Cardiac muscle cell (in vitro differentiated cells and primary cell): ENCODE measurements at regions not wholly inside any gene's neighbourhood (a gene's known extent, or its start where the extent isn't known, plus 50 kb on each side); places are given as distances from the start of the nearest gene placed in this dataset.

ENCODE experiments used
- DNase-seq, 2 donors: peaks; one replicate each; pipeline versions ENCODE4 v3.0.0 to v3.0.0-alpha.2; 2010 to 2017; ENCODE audit warnings: low read depth in 1 of 2, low spot score in 1 of 2
- H3K27ac ChIP-seq: fragments of 200-600 bp; sonication (generic); 2 replicates; pipeline ENCODE4 v1.5.1; 2016
- H3K27me3 ChIP-seq: fragments of 200-600 bp; sonication (generic); 2 replicates; pipeline ENCODE4 v1.6.0; 2016; ENCODE audit warnings: control low read depth
- H3K36me3 ChIP-seq: fragments of 200-600 bp; sonication (generic); 2 replicates; pipeline ENCODE4 v1.5.1; 2016; ENCODE audit warnings: control low read depth
- H3K4me1 ChIP-seq: fragments of 200-600 bp; sonication (generic); 2 replicates; pipeline ENCODE4 v1.8.1; 2017; ENCODE audit warnings: low read depth, mild to moderate bottlenecking, mixed run types
- H3K4me3 ChIP-seq: fragments of 200-600 bp; sonication (generic); 2 replicates; pipeline ENCODE4 v1.5.1; 2016; ENCODE audit warnings: mild to moderate bottlenecking
- H3K9me3 ChIP-seq: fragments of 200-600 bp; sonication (generic); 2 replicates; pipeline ENCODE4 v1.5.1; 2017; ENCODE audit warnings: low read depth, mild to moderate bottlenecking, control low read depth
- CTCF ChIP-seq: IDR thresholded peaks from 2 replicates; pipeline ENCODE4 v1.5.1; 2012; ENCODE audit warnings: low read depth, mild to moderate bottlenecking, low read length

GRCh38 chr6:145507239-145507638 lies 228.1 kb downstream of the EPM2A start:
- Histone ChIP-seq H3K36me3 (no peaks in the 10 kb centered on the region), H3K27ac (no peak overlapping the region), H3K27me3 (no peaks in the 10 kb centered on the region), H3K4me3 (no peak overlapping the region), H3K9me3 (no peaks in the 10 kb centered on the region), H3K4me1 (no peaks in the 10 kb centered on the region)
- DNase-seq, result no peak
- TF ChIP-seq CTCF, result no peak

- peak; percentile 15 for TF ChIP-seq CTCF
- Histone ChIP-seq H3K4me3 (no peak overlapping the region), H3K27me3 (no peaks in the 10 kb centered on the region), H3K9me3 (no peaks in the 10 kb centered on the region), H3K4me1 (no peaks in the 10 kb centered on the region), H3K36me3 (no peaks in the 10 kb centered on the region), H3K27ac (no peak overlapping the region)
- peak in 1 of 2 donors; percentile 2 for DNase-seq
Observed at GRCh38 chr6:145508107-145508506, 227.2 kb downstream of the EPM2A start.

DNA sequence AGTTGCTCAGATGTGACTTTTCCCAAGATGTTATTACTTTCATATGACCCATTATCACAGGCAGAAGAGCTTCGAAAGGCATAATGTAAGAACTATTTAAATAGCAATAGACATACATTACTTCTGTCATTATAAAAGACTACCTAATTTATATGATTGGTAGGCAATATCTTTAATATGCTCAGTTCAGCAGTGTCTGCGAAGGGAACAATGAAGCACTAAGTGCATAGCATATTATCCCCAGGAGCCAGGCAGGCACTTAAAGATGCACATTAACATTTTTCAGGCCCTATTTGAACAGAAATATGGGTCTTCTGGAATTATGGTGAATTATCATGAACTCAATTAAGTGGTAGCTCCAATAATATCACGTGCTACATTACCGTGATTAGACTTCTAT lies 217.8 kb downstream of the EPM2A start:
- DNase-seq, result no peak
- Histone ChIP-seq H3K4me1 (no peaks in the 10 kb centered on the region), H3K27me3 (no peaks in the 10 kb centered on the region), H3K27ac (no peak overlapping the region), H3K9me3 (no peaks in the 10 kb centered on the region), H3K36me3 (no peaks in the 10 kb centered on the region), H3K4me3 (no peak overlapping the region)
- TF ChIP-seq CTCF, result no peak

DNA sequence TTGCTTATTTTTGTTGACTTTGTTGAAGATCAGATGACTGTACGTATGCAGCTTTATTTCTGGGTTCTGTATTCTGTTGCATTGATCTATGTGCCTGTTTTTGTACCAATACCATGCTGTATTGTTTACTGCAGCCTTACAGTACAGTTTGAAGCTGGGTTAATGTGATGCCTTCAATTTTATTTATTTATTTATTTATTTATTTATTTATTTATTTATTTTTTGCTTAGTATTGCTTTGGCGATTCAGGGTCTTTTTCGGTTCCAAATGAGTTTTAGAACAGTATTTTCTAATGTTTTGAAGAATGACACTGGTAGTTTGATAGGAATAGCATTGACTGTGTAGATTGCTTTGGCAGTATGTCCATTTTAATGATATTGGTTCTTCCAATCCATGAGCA lies 210.3 kb downstream of the EPM2A start:
- Histone ChIP-seq H3K27me3 (no peaks in the 10 kb centered on the region), H3K4me1 (no peaks in the 10 kb centered on the region)

GRCh38 chr6:145529582-145529981 lies 205.7 kb downstream of the EPM2A start:
- H3K27me3 ChIP-seq, result no peaks in the 10 kb centered on the region

More for the DNA sequence above, 210.3 kb downstream of the EPM2A start:
- no peak for TF ChIP-seq CTCF
- no peaks in the 10 kb centered on the region for H3K9me3 ChIP-seq
- no peak overlapping the region for H3K27ac ChIP-seq
- no peaks in the 10 kb centered on the region for H3K36me3 ChIP-seq
- DNase-seq, result no peak
- H3K4me3 ChIP-seq, result no peak overlapping the region

More at GRCh38 chr6:145529582-145529981, 205.7 kb downstream of the EPM2A start:
- H3K36me3 ChIP-seq, result no peaks in the 10 kb centered on the region
- no peak overlapping the region for H3K4me3 ChIP-seq
- no peak overlapping the region for H3K27ac ChIP-seq
- no peak for TF ChIP-seq CTCF
- H3K9me3 ChIP-seq, result no peaks in the 10 kb centered on the region
- H3K4me1 ChIP-seq, result peaks cover 6% of the 10 kb centered on the region
- no peak for DNase-seq
